Smooth muscle cell (in vitro differentiated cells): ENCODE measurements at regions not wholly inside any gene's neighbourhood (a gene's known extent, or its start where the extent isn't known, plus 50 kb on each side); places are given as distances from the start of the nearest gene placed in this dataset.

ENCODE experiments used
- DNase-seq: peaks from one replicate; lab custom pipeline; 2025; ENCODE audit not compliant: unreplicated experiment; lab: John Stamatoyannopoulos, UW
- H2AFZ ChIP-seq: fragments of 200-600 bp; sonication (generic); 2 replicates; pipeline ENCODE4 v1.6.0; 2016; ENCODE audit warnings: antibody characterized with exemption, low read depth, mild to moderate bottlenecking
- H3F3A ChIP-seq: fragments of 200-600 bp; sonication (generic); 2 replicates; pipeline ENCODE4 v1.6.0; 2017; ENCODE audit warnings: antibody characterized with exemption, low read depth
- H3K27ac ChIP-seq: fragments of 200-600 bp; sonication (generic); 2 replicates; pipeline ENCODE4 v1.5.1; 2016; ENCODE audit warnings: low read depth, mild to moderate bottlenecking
- H3K27me3 ChIP-seq: fragments of 200-600 bp; sonication (generic); 2 replicates; pipeline ENCODE4 v1.6.1; 2016; ENCODE audit warnings: low read depth, mild to moderate bottlenecking
- H3K36me3 ChIP-seq: fragments of 200-600 bp; sonication (generic); 2 replicates; pipeline ENCODE4 v1.5.1; 2016; ENCODE audit warnings: low read depth
- H3K4me1 ChIP-seq: fragments of 200-600 bp; sonication (generic); 2 replicates; pipeline ENCODE4 v1.5.1; 2016; ENCODE audit warnings: low read depth
- H3K4me2 ChIP-seq: fragments of 200-600 bp; sonication (generic); 2 replicates; pipeline ENCODE4 v1.6.0; 2016; ENCODE audit warnings: mild to moderate bottlenecking
- H3K4me3 ChIP-seq: fragments of 200-600 bp; sonication (generic); 2 replicates; pipeline ENCODE4 v1.5.1; 2016; ENCODE audit warnings: mild to moderate bottlenecking
- H3K79me2 ChIP-seq: fragments of 200-600 bp; sonication (generic); 2 replicates; pipeline ENCODE4 v1.6.0; 2016; ENCODE audit warnings: low read depth, mild to moderate bottlenecking
- H3K9ac ChIP-seq: fragments of 200-600 bp; sonication (generic); 2 replicates; pipeline ENCODE4 v1.6.0; 2016; ENCODE audit warnings: low read depth
- H3K9me3 ChIP-seq: fragments of 200-600 bp; sonication (generic); replicated peaks from 2 replicates; pipeline ENCODE4 v1.5.1; 2016; ENCODE audit warnings: low read depth
- H4K20me1 ChIP-seq: fragments of 200-600 bp; sonication (generic); 2 replicates; pipeline ENCODE4 v1.6.0; 2016; ENCODE audit warnings: low read depth
- WGBS: methylation state at CpG from one replicate; pipeline ENCODE4 v1.1.7; 2016; ENCODE audit warnings: low lambda C conversion rate; 5-methylcytosine and 5-hydroxymethylcytosine counted together
- TF ChIP-seq, protein P1 (sequence below): fragments of 200-600 bp; sonication (generic); IDR thresholded peaks from 2 replicates; pipeline ENCODE4 v1.5.1; 2017; ENCODE audit warnings: borderline replicate concordance, mild to moderate bottlenecking, antibody characterized with exemption; ENCODE audit not compliant: insufficient read depth, poor library complexity, severe bottlenecking

DNA sequence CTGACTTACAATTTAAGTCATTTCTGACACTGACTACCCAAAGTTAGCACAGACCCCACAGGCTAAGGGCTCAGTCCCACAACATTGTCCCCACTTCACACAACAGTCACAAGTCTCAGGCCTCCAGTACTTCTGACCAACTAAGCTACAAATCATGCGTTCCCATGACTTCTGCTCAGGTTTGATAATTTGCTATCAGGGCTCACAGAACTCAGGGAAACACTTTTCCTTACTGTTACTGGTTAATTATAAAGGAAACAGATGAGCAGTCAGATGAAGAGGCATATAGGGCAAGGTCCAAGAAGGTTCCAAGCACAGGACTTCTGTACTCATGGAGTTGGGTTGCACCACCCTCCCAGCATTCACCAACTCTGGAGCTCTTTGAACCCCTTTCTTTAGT, 151.2 kb upstream of the TNR start:
- H3K9ac ChIP-seq = no peak overlapping the region
- no peaks in the 10 kb centered on the region for H3K4me1 ChIP-seq
- no peak overlapping the region for H3K27ac ChIP-seq
- no peak overlapping the region for H2AFZ ChIP-seq
- no peaks in the 10 kb centered on the region for H4K20me1 ChIP-seq
- WGBS = 97% methylated on average over 1 of the region's 1 CpG
- H3K79me2 ChIP-seq = no peaks in the 10 kb centered on the region
- no peaks in the 10 kb centered on the region for H3K9me3 ChIP-seq
- TF ChIP-seq, protein P1, sequence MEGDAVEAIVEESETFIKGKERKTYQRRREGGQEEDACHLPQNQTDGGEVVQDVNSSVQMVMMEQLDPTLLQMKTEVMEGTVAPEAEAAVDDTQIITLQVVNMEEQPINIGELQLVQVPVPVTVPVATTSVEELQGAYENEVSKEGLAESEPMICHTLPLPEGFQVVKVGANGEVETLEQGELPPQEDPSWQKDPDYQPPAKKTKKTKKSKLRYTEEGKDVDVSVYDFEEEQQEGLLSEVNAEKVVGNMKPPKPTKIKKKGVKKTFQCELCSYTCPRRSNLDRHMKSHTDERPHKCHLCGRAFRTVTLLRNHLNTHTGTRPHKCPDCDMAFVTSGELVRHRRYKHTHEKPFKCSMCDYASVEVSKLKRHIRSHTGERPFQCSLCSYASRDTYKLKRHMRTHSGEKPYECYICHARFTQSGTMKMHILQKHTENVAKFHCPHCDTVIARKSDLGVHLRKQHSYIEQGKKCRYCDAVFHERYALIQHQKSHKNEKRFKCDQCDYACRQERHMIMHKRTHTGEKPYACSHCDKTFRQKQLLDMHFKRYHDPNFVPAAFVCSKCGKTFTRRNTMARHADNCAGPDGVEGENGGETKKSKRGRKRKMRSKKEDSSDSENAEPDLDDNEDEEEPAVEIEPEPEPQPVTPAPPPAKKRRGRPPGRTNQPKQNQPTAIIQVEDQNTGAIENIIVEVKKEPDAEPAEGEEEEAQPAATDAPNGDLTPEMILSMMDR = no peak
- DNase-seq = no peak
- H3K4me3 ChIP-seq = no peak overlapping the region
- no peaks in the 10 kb centered on the region for H3F3A ChIP-seq
- H3K36me3 ChIP-seq = no peaks in the 10 kb centered on the region
- H3K27me3 ChIP-seq = no peaks in the 10 kb centered on the region
- no peak overlapping the region for H3K4me2 ChIP-seq

DNA sequence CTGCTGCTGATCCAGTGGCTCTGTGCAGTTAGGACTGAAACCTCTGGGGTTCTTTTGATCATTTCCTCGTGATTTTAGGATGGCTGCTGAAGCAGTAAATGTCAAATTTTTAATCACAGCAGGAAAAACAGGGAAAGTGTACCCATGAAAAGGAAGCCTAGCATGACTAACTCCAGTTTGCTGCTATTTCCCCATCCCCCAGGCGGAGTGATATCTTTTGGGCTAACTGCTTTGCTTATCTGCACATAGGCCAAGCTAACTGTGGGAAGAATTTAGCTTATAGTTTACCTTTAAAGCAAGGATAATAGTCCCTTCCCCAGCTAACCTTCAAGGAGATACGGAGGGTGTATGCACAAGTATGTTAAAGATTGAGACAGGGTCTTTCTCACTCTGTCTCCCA, 149.8 kb upstream of the TNR start:
- H3K27ac ChIP-seq = no peak overlapping the region
- H3K4me3 ChIP-seq = no peak overlapping the region
- no peak overlapping the region for H3K4me2 ChIP-seq
- H3K9me3 ChIP-seq = no peaks in the 10 kb centered on the region
- H3K4me1 ChIP-seq = no peaks in the 10 kb centered on the region
- no peak overlapping the region for H2AFZ ChIP-seq
- TF ChIP-seq, protein P1 = no peak
- 62% methylated on average over 3 of the region's 3 CpGs for WGBS
- no peaks in the 10 kb centered on the region for H3K27me3 ChIP-seq
- no peaks in the 10 kb centered on the region for H3F3A ChIP-seq
- no peaks in the 10 kb centered on the region for H3K79me2 ChIP-seq
- H4K20me1 ChIP-seq = no peaks in the 10 kb centered on the region
- no peaks in the 10 kb centered on the region for H3K36me3 ChIP-seq
- no peak overlapping the region for H3K9ac ChIP-seq
- no peak for DNase-seq

DNA sequence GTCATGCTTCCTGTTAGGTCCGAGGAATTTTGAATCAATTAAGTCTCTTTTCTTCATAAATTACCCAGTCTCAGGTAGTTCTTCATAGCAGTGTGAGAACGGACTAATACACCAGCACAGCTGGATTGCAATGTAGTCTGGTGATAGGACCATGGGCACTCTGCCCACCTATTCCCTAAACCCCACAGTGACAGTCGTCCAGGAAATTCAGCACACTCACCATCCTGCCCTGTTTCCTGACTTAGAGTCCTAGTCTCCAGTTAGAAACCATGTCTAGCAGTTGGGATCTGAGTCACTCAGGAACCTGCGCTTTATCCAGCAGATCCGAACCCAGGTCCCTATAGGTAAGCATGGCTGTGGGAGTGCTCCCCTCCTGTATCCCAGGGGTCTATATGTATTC, 149.3 kb upstream of the TNR start:
- Histone ChIP-seq H4K20me1 (no peaks in the 10 kb centered on the region), H3K9ac (no peak overlapping the region), H3K36me3 (no peaks in the 10 kb centered on the region), H2AFZ (no peak overlapping the region), H3K4me3 (no peak overlapping the region), H3K4me1 (no peaks in the 10 kb centered on the region), H3K4me2 (no peak overlapping the region), H3K79me2 (no peaks in the 10 kb centered on the region), H3F3A (no peaks in the 10 kb centered on the region), H3K9me3 (no peaks in the 10 kb centered on the region), H3K27me3 (no peaks in the 10 kb centered on the region), H3K27ac (no peak overlapping the region)
- DNase-seq = no peak
- TF ChIP-seq, protein P1 = no peak
- 89% methylated on average over 5 of the region's 5 CpGs for WGBS

DNA sequence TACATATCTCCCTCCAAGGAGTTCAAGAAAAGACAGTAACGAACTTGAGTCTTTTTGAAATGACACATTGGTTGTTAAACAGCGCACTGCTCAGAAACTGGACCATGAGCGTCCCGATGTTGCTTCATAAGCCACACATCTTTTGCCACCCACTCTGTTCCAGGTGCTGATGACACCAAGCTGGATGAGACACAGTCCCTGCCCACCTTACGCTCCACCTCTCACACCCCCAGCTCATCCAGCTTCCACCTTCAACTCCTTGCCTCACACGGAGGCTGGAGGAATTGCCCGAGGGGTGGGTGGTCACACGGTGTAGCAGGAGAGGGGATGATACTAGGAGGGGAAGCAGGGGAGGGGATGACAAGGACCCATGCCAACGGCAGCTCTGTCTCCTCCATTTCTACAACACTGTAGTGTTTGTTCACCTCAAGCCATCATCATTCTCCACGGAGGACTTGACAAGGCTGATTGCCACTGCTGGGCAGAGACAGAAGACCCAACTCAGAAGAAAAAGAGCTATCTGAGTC, 148.5 kb upstream of the TNR start:
- no peaks in the 10 kb centered on the region for H3K9me3 ChIP-seq
- H3K4me1 ChIP-seq = no peaks in the 10 kb centered on the region
- whole genome bisulfite sequencing = 77% methylated on average over 10 of the region's 10 CpGs
- no peak overlapping the region for H3K4me2 ChIP-seq
- no peak overlapping the region for H3K27ac ChIP-seq
- TF ChIP-seq, protein P1 = no peak
- no peak overlapping the region for H3K9ac ChIP-seq
- H3F3A ChIP-seq = no peaks in the 10 kb centered on the region
- H3K4me3 ChIP-seq = no peak overlapping the region
- H3K36me3 ChIP-seq = no peaks in the 10 kb centered on the region
- no peaks in the 10 kb centered on the region for H4K20me1 ChIP-seq
- no peaks in the 10 kb centered on the region for H3K27me3 ChIP-seq
- H3K79me2 ChIP-seq = no peaks in the 10 kb centered on the region
- no peak for DNase-seq
- H2AFZ ChIP-seq = no peak overlapping the region
